GM13976 (cell line): ENCODE measurements at regions not wholly inside any gene's neighbourhood (a gene's known extent, or its start where the extent isn't known, plus 50 kb on each side); places are given as distances from the start of the nearest gene placed in this dataset.
"Not testable (repeated sequence)": the region's sequence is repeated elsewhere in the genome, so short reads cannot be mapped to it uniquely, and the experiment has no call there.

ENCODE experiments used
- DNase-seq: peaks from one replicate; pipeline ENCODE4 v3.0.0; 2012; ENCODE audit warnings: low spot score
- CTCF ChIP-seq: IDR thresholded peaks from 2 replicates; pipeline ENCODE4 v1.5.1; 2012; ENCODE audit warnings: borderline replicate concordance, mild to moderate bottlenecking; ENCODE audit not compliant: insufficient read depth; ENCODE audit errors: extremely low read depth, missing control alignments, control extremely low read depth
- in situ Hi-C: fragments of 300-500 bp; cut with MboI; formaldehyde crosslinking; loops from one replicate; pipeline ENCODE4 v1.12.0; 2022; ENCODE audit warnings: low sequenced_read_pairs, mixed read lengths, inconsistent platforms; ENCODE audit not compliant: unreplicated experiment

GRCh38 chr12:90695415-90695814 lies 259.6 kb downstream of the CCER1 start:
- no peak for TF ChIP-seq CTCF
- no peak for DNase-seq
- in situ Hi-C loops, result no loop called here

DNA sequence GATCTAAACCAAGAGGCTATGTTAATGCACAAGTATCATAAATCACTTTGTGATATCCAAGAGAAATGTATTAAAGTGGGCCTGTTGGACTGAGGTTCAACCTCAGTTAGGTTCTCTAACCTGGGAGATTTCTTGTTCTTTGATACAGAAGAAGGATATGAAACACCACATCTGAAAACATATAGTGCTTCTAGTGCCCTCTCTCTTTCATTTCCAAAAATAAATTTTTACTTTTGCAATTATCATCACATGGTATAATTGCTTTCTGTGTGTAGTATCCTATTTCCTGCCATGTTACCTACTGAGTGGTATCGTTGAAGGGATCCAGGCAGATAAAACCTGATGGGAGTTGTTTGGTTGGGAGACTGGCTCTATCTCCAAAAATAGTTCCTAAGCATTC lies 264.9 kb downstream of the CCER1 start:
- in situ Hi-C loops, result no loop called here
- DNase-seq, result no peak
- TF ChIP-seq CTCF, result no peak

DNA sequence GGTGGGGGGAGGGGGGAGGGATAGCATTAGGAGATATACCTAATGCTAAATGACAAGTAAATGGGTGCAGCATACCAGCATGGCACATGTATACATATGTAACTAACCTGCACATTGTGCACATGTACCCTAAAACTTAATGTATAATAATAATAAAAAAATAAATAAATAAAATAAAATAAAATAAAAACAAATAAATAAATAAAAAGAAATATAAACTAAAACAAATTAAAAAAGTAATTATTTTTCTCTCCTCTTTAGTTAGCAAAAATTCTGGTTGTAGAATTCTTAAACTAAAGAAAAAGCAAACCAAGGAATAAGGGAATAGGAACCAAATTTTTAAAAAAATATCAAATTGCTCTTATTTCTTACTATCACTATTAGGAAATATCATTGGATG lies 267.3 kb downstream of the CCER1 start:
- in situ Hi-C loops, DNase-seq: not testable (repeated sequence)

GRCh38 chr12:90683871-90684270 lies 271.1 kb downstream of the CCER1 start:
- DNase-seq, result no peak
- TF ChIP-seq CTCF, result no peak
- in situ Hi-C loops, result no loop called here

DNA sequence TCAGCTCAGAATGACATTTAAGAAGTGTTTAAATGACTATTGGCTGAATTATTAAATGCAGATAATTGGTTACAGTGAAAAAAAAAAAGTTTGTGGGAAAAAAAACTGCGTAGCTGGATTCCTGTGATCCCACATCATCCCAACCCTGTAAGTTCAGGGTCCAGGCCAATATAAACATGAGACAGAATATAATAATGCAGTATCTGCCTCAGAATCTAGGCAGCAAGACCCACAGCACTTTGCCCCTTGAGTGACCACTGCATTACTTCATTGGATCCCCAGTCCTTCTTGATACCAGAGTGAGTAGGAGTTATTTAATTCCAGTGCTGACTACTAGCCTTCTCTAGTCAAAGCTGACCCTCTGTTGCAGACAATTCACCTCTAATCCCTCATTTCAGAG lies 272.6 kb downstream of the CCER1 start:
- DNase-seq, result no peak
- in situ Hi-C loops, result no loop called here
- no peak for TF ChIP-seq CTCF

DNA sequence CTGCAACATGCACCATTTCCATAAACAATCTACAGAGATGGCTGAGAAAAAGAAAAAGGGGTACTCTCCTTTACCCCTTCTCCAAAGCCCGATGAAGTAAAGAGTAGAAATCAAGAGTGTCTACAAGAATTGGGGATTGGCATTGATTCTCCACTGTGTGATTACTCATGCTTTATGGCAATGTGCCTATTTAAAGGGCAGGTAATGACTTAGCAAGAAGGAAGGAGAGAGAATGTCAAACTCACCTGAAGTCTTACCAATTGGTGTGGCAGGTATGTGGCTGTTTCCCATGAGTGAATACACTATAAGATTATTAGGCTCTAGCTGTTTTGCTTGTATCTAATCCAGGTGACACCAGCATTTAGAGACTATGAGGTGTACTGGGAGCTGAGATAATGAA lies 275.3 kb downstream of the CCER1 start:
- TF ChIP-seq CTCF, result no peak
- in situ Hi-C loops, result no loop called here
- no peak for DNase-seq

DNA sequence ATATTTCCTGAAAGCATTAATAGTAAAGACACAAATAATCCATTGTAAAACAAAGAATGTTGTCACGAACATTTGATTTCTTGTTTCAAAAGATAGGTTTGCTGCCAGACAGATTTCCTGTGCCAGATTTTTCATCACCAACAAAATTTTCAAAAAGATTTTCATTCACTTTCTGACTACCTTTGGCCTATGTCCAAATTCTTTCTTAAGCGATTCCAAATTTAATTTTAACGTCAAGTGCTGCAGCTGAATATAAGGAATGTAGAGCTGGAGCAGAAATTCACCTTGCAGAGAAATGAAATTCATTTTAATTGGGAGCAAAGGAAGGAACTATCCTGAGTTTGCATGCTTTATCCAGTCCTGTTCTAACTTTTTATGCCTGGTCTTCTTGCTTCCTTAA lies 277.4 kb downstream of the CCER1 start:
- DNase-seq, result no peak
- TF ChIP-seq CTCF, result no peak
- in situ Hi-C loops, result no loop called here

DNA sequence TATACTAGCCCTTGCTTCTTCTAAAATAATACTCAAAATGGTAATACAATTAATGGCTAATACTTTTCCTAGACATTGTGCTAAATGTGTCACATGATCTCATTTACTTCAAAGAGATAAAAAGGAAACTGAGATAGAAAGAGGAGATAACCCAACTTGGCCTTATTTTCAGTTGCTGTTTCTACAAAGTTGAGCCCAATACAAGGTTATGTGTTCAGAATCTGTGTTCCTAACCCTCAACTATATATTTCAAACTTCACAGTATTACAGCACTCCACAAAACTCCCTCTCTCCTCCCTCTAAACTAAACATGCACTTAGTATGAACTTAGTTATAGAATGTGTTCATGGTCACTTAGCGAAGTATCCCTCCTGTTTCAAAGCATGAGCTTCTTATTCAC lies 277.9 kb downstream of the CCER1 start:
- in situ Hi-C loops, result no loop called here
- TF ChIP-seq CTCF, result no peak
- DNase-seq, result no peak
